Body of pancreas (tissue), 4 donors: ENCODE measurements at regions not wholly inside any gene's neighbourhood (a gene's known extent, or its start where the extent isn't known, plus 50 kb on each side); places are given as distances from the start of the nearest gene placed in this dataset.
"Not testable (repeated sequence)": the region's sequence is repeated elsewhere in the genome, so short reads cannot be mapped to it uniquely, and the experiment has no call there.

Experiments
- ATAC-seq: fragments of 150-250 bp; one replicate; pipeline ENCODE4 v1.9.1; 2016
- DNase-seq, 4 donors: peaks; one replicate each; pipeline ENCODE4 v3.0.0-alpha.2; 2019
- H3K27ac ChIP-seq, 4 donors: fragments of 200-600 bp; sonication (generic); 1 replicate in 3 of 4; 2 replicates in 1 of 4; pipeline versions ENCODE4 v1.5.1 to v1.6.1; 2016 to 2019; ENCODE audit warnings: mild to moderate bottlenecking in 1 of 4, mixed read lengths in 1 of 4, moderate library complexity in 1 of 4
- H3K27me3 ChIP-seq, 2 donors: fragments of 200-600 bp; sonication (generic); one replicate each; pipeline ENCODE4 v1.6.0; 2016; ENCODE audit warnings: mild to moderate bottlenecking in 1 of 2
- H3K36me3 ChIP-seq, 2 donors: fragments of 200-600 bp; sonication (generic); replicated peaks in 1 of 2; 2 replicates each; pipeline ENCODE4 v1.5.1; 2016; ENCODE audit warnings: low read depth in 2 of 2; ENCODE audit not compliant: insufficient read depth in 1 of 2
- H3K4me1 ChIP-seq: fragments of 200-600 bp; sonication (generic); one replicate; pipeline ENCODE4 v1.6.0; 2016
- H3K4me3 ChIP-seq, 2 donors: fragments of 200-600 bp; sonication (generic); 1 replicate in 1 of 2; 2 replicates in 1 of 2; pipeline ENCODE4 v1.5.1; 2016 to 2019
- H3K9me3 ChIP-seq, 3 donors: fragments of 200-600 bp; sonication (generic); 1 replicate in 2 of 3; 2 replicates in 1 of 3; pipeline ENCODE4 v1.5.1; 2016
- CTCF ChIP-seq, 7 experiments: fragments of 450-650 bp in 4 of 7; fragments of 200-600 bp in 3 of 7; sonication (generic) in 3 of 7; IDR thresholded peaks; one replicate each; pipeline ENCODE4 v1.5.1; 2016 to 2019; ENCODE audit warnings: antibody characterized with exemption in 7 of 7
- POLR2A ChIP-seq, 3 donors: fragments of 450-650 bp; IDR thresholded peaks; one replicate each; pipeline ENCODE4 v1.6.1; 2016; ENCODE audit warnings: antibody characterized with exemption in 3 of 3, mild to moderate bottlenecking in 2 of 3
- WGBS, 2 donors: methylation state at CpG; one replicate each; pipeline ENCODE4 v1.1.5; 2017; 5-methylcytosine and 5-hydroxymethylcytosine counted together
- intact Hi-C: fragments of 100-400 bp; cut with DNase I; formaldehyde crosslinking; loops from one replicate; pipeline ENCODE4 v1.15.1; 2023

DNA sequence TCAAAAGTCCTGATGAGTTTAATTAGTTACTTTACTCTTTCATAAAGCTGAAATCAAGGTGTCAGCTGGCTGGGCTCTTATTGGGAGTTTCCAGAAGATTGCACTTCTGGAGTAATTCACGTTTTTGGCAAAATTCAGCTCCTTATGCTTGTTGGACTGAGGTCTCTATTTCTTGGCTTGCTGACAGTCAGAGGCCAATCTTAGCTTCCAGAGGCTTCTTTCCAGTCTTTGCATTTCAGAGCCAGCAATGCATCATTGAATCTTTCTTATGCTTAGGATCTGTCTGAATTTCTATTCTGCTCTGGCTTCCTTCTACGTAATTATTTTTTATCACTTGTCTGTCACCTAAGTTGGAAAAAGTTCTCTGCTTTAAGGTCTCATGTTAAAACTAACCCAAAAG, 91.4 kb upstream of the SYN3 start:
- TF ChIP-seq CTCF (IDR thresholded peaks at IDR 0.05) (no peak), POLR2A (IDR thresholded peaks at IDR 0.05) (no peak)
- ATAC-seq (no peak), DNase-seq (no peak)
- 50 to 60% methylated on average over 2 of the region's 2 CpGs for WGBS, 2 donors
- peaks cover 0 to under 1% (median 0%) of the 10 kb centered on the region in 3 donors for H3K9me3 ChIP-seq
- no peaks in the 10 kb centered on the region for H3K27me3 ChIP-seq
- H3K36me3 ChIP-seq: no peaks in the 10 kb centered on the region
- no peak overlapping the region for H3K27ac ChIP-seq
- H3K4me3 ChIP-seq: no peak overlapping the region
- H3K4me1 ChIP-seq: no peaks in the 10 kb centered on the region
- intact Hi-C loops: no loop called here

DNA sequence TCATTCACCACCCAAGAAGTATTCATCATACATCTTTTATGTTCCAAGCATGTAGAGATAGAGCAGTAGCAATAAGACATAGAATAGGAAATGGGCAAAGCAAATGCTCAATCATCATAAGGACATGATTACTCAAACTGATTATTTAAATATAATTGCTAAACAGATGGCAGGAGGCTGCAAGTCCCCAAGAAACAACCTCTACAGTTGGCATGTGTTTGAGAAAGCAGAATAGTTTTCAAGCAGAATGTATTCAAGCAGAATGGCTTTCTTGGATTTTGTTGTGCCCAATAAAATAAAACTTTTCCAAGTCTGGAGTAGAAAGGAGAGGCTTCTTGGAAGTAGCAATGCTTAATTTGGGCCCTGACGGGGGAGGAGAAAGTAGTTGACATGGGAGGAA, 86.5 kb upstream of the SYN3 start:
- Histone ChIP-seq H3K27me3 (no peaks in the 10 kb centered on the region), H3K4me3 (no peak overlapping the region), H3K4me1 (no peaks in the 10 kb centered on the region), H3K27ac (no peak overlapping the region), H3K9me3 (no peaks in the 10 kb centered on the region), H3K36me3 (no peaks in the 10 kb centered on the region)
- TF ChIP-seq CTCF (IDR thresholded peaks at IDR 0.05): no peak
- no peak for TF ChIP-seq POLR2A (IDR thresholded peaks at IDR 0.05)
- intact Hi-C loops: no loop called here
- DNase-seq: no peak
- no peak for ATAC-seq
- 72 to 76% methylated on average over 1 of the region's 1 CpG for WGBS, 2 donors

- Histone ChIP-seq H3K4me1 (no peaks in the 10 kb centered on the region), H3K27ac (no peak overlapping the region), H3K27me3 (no peaks in the 10 kb centered on the region), H3K4me3 (no peak overlapping the region), H3K36me3 (no peaks in the 10 kb centered on the region), H3K9me3 (peaks cover 0 to 5% (median 0%) of the 10 kb centered on the region in 3 donors)
- intact Hi-C loops: no loop called here
- TF ChIP-seq CTCF (IDR thresholded peaks at IDR 0.05) (no peak), POLR2A (IDR thresholded peaks at IDR 0.05) (no peak)
- WGBS, 2 donors: 28 to 32% methylated on average over 4 of the region's 4 CpGs
- no peak for ATAC-seq
- DNase-seq: no peak
Measured at GRCh38 chr22:33142282-33143055, 84.3 kb upstream of the SYN3 start.

DNA sequence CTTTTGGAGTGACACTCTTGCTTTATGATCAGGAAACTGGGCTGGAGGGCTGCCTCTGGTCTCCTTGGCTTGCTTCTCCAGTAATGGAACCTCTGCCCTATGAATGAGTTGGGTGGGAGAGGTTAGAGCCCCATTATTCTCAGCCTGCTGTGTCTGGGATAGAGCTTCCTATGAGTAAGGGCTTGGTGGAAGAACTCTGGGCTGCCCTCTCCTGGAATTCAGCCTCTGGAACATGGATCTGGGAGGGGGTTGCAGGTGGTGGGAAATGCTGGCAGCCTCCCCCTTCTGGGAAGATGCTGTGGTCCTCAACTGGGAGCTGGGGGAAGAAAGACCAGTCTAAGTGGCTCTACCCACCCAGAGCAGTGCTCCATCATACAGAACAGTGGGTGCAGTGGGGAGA, 81.8 kb upstream of the SYN3 start:
- H3K27me3 ChIP-seq: no peaks in the 10 kb centered on the region
- H3K4me3 ChIP-seq: no peak overlapping the region
- H3K9me3 ChIP-seq: peaks cover 0 to 11% (median 0%) of the 10 kb centered on the region in 3 donors
- ATAC-seq (no peak), DNase-seq (no peak)
- intact Hi-C loops: no loop called here
- no peak overlapping the region for H3K27ac ChIP-seq
- H3K36me3 ChIP-seq: no peaks in the 10 kb centered on the region
- H3K4me1 ChIP-seq: no peaks in the 10 kb centered on the region
- TF ChIP-seq CTCF (IDR thresholded peaks at IDR 0.05) (no peak), POLR2A (IDR thresholded peaks at IDR 0.05) (no peak)

DNA sequence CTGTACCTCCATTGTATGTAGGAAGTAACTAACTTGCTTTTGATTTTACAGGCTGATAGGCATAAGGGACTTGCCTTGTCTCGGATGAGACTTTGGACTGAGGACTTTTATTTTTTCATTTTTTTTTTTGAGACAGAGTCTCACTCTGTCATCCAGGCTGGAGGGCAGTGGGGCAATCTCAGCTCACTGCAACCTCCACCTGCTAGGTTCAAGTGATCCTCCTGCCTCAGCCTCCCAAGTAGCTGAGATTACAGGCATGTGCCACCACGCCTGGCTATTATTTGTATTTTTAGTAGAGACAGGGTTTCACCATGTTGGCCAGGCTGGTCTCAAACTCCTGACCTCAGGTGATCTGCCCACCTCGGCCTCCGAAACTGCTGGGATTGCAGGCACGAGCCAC, 80.2 kb upstream of the SYN3 start:
- H3K4me1 ChIP-seq, intact Hi-C loops, H3K4me3 ChIP-seq, ATAC-seq, H3K36me3 ChIP-seq, DNase-seq, H3K27ac ChIP-seq, H3K27me3 ChIP-seq: not testable (repeated sequence)
- H3K9me3 ChIP-seq: peaks cover 0 to 11% (median 0%) of the 10 kb centered on the region in 3 donors
- 46 to 69% methylated on average over 5 of the region's 5 CpGs for WGBS, 2 donors
